ENCODE measurements at regions not wholly inside any gene's neighbourhood (a gene's known extent, or its start where the extent isn't known, plus 50 kb on each side); places are given as distances from the start of the nearest gene placed in this dataset.

GRCh38 chr4:56092540-56092939 is 143.8 kb downstream of the CEP135 start:
- no peak overlapping the region for H3K27ac ChIP-seq (ENCODE audit: insufficient read length, low read depth, low read length)

More at GRCh38 chr4:56092540-56092939, 143.8 kb downstream of the CEP135 start:
- TF ChIP-seq CTCF (conservative IDR thresholded peaks at IDR 0.05): no peak
- Histone ChIP-seq H3K23ac (ENCODE audit: insufficient read length, low read depth, low read length) (no peak overlapping the region), H4K8ac (replicated peaks; ENCODE audit: insufficient read length, low read depth, low read length) (no peak overlapping the region), H3K79me2 (ENCODE audit: insufficient read depth, low read length) (no peaks in the 10 kb centered on the region), H2BK5ac (ENCODE audit: insufficient read length, low read length) (no peak overlapping the region), H3K23me2 (ENCODE audit: insufficient read length, low read depth, low read length, poor library complexity, severe bottlenecking) (no peaks in the 10 kb centered on the region), H2BK120ac (ENCODE audit: low read depth, low read length, poor library complexity, severe bottlenecking) (no peak overlapping the region), H2BK12ac (ENCODE audit: insufficient read length, low read depth, low read length) (no peak overlapping the region), H3K4ac (ENCODE audit: low read depth, low read length) (no peak overlapping the region), H3K14ac (ENCODE audit: insufficient read depth, low read length) (no peak overlapping the region), H3K18ac (ENCODE audit: insufficient read length, low read depth, low read length) (no peak overlapping the region), H3K79me1 (ENCODE audit: insufficient read depth, low read depth, low read length, poor library complexity, severe bottlenecking) (no peaks in the 10 kb centered on the region), H3K9ac (ENCODE audit: extremely low read depth, insufficient read length, low read length) (no peak overlapping the region), H3K9me3 (ENCODE audit: control insufficient read depth, low read depth, low read length) (no peaks in the 10 kb centered on the region), H4K20me1 (ENCODE audit: control insufficient read depth, insufficient read depth, insufficient read length) (no peaks in the 10 kb centered on the region), H2AK5ac (ENCODE audit: insufficient read length, low read length) (no peak overlapping the region), H2BK15ac (ENCODE audit: low read depth, low read length) (no peak overlapping the region), H3T11ph (ENCODE audit: low read length) (no peak overlapping the region), H3K56ac (ENCODE audit: insufficient read length, low read depth, low read length) (no peak overlapping the region), H3K4me2 (ENCODE audit: insufficient read depth, insufficient read length, low read length) (no peak overlapping the region), H2BK20ac (ENCODE audit: low read depth, low read length, poor library complexity, severe bottlenecking) (no peak overlapping the region), H3K4me1 (ENCODE audit: insufficient read depth, low read length) (no peaks in the 10 kb centered on the region), H3K27me3 (ENCODE audit: insufficient read depth, low read length) (no peaks in the 10 kb centered on the region), H2AFZ (ENCODE audit: low read length) (no peak overlapping the region), H4K5ac (ENCODE audit: insufficient read length, low read depth, low read length) (no peak overlapping the region), H4K91ac (ENCODE audit: insufficient read length, low read depth, low read length) (no peak overlapping the region)
- no peaks in the 10 kb centered on the region for H3K27me3 Mint-ChIP-seq (ENCODE audit: low read depth)
- H3K4me1 Mint-ChIP-seq: peaks cover 5 to 9% of the 10 kb centered on the region in 2 experiments; a peak in 3 of 4 replicates
- H3K36me3 Mint-ChIP-seq (ENCODE audit: insufficient read depth in 1 of 3, low read depth in 3 of 3): no peaks in the 10 kb centered on the region
- DNase-seq: no peak
- H3K27ac Mint-ChIP-seq: no peak overlapping the region
- WGBS (ENCODE audit: extremely low coverage, insufficient read length, low lambda C conversion rate): no CpG with 5 or more reads among the region's 8 CpGs
- no peak overlapping the region for H3K4me3 Mint-ChIP-seq
- H3K9me3 Mint-ChIP-seq: no peaks in the 10 kb centered on the region

All from H9 (cell line).